CD4-positive, alpha-beta T cell treated with Interleukin-4 for 4 hours (primary cell): ENCODE measurements at regions not wholly inside any gene's neighbourhood (a gene's known extent, or its start where the extent isn't known, plus 50 kb on each side); places are given as distances from the start of the nearest gene placed in this dataset.
"Not testable (repeated sequence)": the region's sequence is repeated elsewhere in the genome, so short reads cannot be mapped to it uniquely, and the experiment has no call there.

Experiments used
- DNase-seq: peaks from one replicate; pipeline ENCODE4 v3.0.0-alpha.2; 2020

- no peak for DNase-seq
These were observed 137.7 kb upstream of the SMYD2 start for GRCh38 chr1:214143006-214143992.

- not testable (repeated sequence) for DNase-seq
These were observed 136.4 kb upstream of the SMYD2 start for GRCh38 chr1:214144521-214144920.

GRCh38 chr1:214146523-214146922 is 134.4 kb upstream of the SMYD2 start:
- no peak for DNase-seq

- DNase-seq, result no peak
These were observed 126.2 kb upstream of the SMYD2 start for GRCh38 chr1:214154596-214155292.

- no peak for DNase-seq
These were observed 124.9 kb upstream of the SMYD2 start for GRCh38 chr1:214155987-214156625.

- no peak for DNase-seq
These were observed 116.8 kb upstream of the SMYD2 start for GRCh38 chr1:214164173-214164572.

GRCh38 chr1:214165850-214166374 is 115.0 kb upstream of the SMYD2 start:
- no peak for DNase-seq

GRCh38 chr1:214174508-214175199 is 106.3 kb upstream of the SMYD2 start:
- DNase-seq, result no peak

- DNase-seq, result no peak
These were observed 102.9 kb upstream of the SMYD2 start for GRCh38 chr1:214178102-214178501.

- DNase-seq, result no peak
These were observed 96.0 kb upstream of the SMYD2 start for GRCh38 chr1:214184992-214185391.

GRCh38 chr1:214186103-214186824 is 94.7 kb upstream of the SMYD2 start:
- DNase-seq, result no peak

- no peak for DNase-seq
These were observed 93.6 kb upstream of the SMYD2 start for GRCh38 chr1:214187121-214187900.

GRCh38 chr1:214187933-214188332 is 93.0 kb upstream of the SMYD2 start:
- no peak for DNase-seq

GRCh38 chr1:214188835-214189234 is 92.1 kb upstream of the SMYD2 start:
- DNase-seq, result no peak

GRCh38 chr1:214192825-214193643 is 87.9 kb upstream of the SMYD2 start:
- DNase-seq, result no peak

- no peak for DNase-seq
These were observed 87.3 kb upstream of the SMYD2 start for GRCh38 chr1:214193691-214194090.

GRCh38 chr1:214198571-214198970 is 82.4 kb upstream of the SMYD2 start:
- DNase-seq, result no peak

- DNase-seq, result no peak
These were observed 81.4 kb upstream of the SMYD2 start for GRCh38 chr1:214199585-214199984.

- no peak for DNase-seq
These were observed 78.0 kb upstream of the SMYD2 start for GRCh38 chr1:214202992-214203391.

GRCh38 chr1:214205053-214205452 is 75.9 kb upstream of the SMYD2 start:
- no peak for DNase-seq
